ENCODE measurements at regions not wholly inside any gene's neighbourhood (a gene's known extent, or its start where the extent isn't known, plus 50 kb on each side); places are given as distances from the start of the nearest gene placed in this dataset.

- H3K4me3 Mint-ChIP-seq: no peak overlapping the region
- no peak overlapping the region for H3K27ac Mint-ChIP-seq
- H3K27me3 Mint-ChIP-seq: no peaks in the 10 kb centered on the region
- H3K9me3 Mint-ChIP-seq: no peaks in the 10 kb centered on the region
- no peaks in the 10 kb centered on the region for H3K36me3 Mint-ChIP-seq (ENCODE audit: low read depth)
- no peaks in the 10 kb centered on the region for H3K4me1 Mint-ChIP-seq (ENCODE audit: low read depth)
Observed at GRCh38 chr3:5270666-5271371, 83.3 kb downstream of the EDEM1 start.

DNA sequence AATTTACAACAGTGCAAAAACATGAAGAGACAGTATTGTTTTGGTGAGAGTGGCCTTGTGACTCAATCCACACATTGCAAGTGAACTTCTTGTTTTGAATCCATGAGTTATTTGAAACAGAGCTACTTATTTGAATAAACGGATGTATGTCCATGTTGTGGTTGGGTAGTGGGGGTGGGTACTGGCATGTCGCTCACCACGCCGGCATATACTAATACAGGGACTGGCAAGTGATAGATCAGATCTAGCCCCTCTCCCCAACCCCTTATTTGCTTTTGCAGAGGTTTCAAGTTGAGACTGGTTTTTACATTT, 83.8 kb downstream of the EDEM1 start:
- Mint-ChIP-seq H3K4me1 (ENCODE audit: low read depth) (no peaks in the 10 kb centered on the region), H3K4me3 (no peak overlapping the region), H3K36me3 (ENCODE audit: low read depth) (no peaks in the 10 kb centered on the region), H3K27ac (no peak overlapping the region), H3K9me3 (no peaks in the 10 kb centered on the region), H3K27me3 (no peaks in the 10 kb centered on the region)

DNA sequence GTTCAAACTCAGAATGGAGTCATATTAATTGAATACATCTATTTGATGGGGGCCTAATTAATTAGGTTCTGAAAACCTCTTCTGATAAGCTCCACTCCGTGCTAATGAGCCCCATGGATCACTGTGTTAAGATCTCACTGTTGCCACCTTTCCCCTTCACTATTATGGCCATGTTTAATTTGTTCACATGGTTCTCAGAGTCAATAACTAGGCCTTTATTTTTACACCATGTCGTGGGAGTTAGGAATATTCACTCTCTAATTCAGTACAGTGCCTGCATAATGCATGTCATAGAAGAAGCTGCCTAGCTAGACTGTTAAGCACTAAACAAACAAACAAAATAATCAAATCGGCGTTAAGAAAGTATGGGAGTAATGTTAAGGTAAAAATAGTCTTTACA, 84.9 kb downstream of the EDEM1 start:
- Mint-ChIP-seq H3K4me1 (ENCODE audit: low read depth) (no peaks in the 10 kb centered on the region), H3K9me3 (no peaks in the 10 kb centered on the region), H3K27me3 (no peaks in the 10 kb centered on the region)

DNA sequence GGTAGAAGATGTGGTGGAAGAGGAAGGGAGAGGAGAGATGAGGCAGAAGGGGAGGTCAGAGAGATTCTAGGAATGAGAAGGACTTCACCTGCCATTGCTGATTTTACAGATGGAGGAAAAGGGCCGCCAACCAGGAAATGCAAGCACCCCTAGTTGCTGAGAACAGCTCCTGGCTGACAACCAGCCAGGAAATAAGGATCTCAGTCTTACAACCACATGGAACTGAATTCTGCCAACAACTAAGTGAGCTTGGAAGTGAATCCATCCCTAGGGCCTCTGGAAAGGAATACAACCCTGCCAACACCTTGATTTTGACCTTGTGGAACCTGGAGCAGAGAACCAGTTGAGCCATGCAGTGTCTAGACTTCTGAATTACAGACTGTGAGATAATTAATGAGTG, 86.6 kb downstream of the EDEM1 start:
- no peak overlapping the region for H3K27ac Mint-ChIP-seq
- H3K4me1 Mint-ChIP-seq (ENCODE audit: low read depth): no peaks in the 10 kb centered on the region
- no peak overlapping the region for H3K4me3 Mint-ChIP-seq
- H3K36me3 Mint-ChIP-seq (ENCODE audit: low read depth): no peaks in the 10 kb centered on the region
- no peaks in the 10 kb centered on the region for H3K9me3 Mint-ChIP-seq
- no peaks in the 10 kb centered on the region for H3K27me3 Mint-ChIP-seq

More for the DNA sequence above, 84.9 kb downstream of the EDEM1 start:
- H3K36me3 Mint-ChIP-seq (ENCODE audit: low read depth): no peaks in the 10 kb centered on the region
- no peak overlapping the region for H3K4me3 Mint-ChIP-seq
- H3K27ac Mint-ChIP-seq: no peak overlapping the region

DNA sequence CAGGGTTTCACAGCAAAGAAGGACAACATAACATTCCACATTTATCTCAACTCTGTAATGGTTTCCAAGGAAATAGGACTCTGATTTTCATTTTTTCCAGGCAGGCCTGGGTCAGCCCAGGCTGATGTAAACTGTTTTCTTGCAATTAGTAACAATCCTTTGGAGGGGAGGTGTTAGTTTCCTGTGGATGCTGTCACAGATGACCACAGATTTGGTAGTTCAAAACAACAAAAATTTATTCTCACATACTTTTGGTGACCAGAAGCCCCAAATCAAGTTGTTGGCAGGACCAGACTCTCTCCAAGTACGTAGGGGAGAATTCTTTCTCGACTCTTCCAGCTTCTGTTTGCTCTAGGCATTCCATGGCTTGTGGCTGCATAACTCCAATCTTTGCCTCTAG, 88.0 kb downstream of the EDEM1 start:
- Mint-ChIP-seq H3K27me3 (no peaks in the 10 kb centered on the region), H3K27ac (no peak overlapping the region), H3K4me3 (no peak overlapping the region), H3K4me1 (ENCODE audit: low read depth) (no peaks in the 10 kb centered on the region), H3K9me3 (no peaks in the 10 kb centered on the region), H3K36me3 (ENCODE audit: low read depth) (no peaks in the 10 kb centered on the region)

DNA sequence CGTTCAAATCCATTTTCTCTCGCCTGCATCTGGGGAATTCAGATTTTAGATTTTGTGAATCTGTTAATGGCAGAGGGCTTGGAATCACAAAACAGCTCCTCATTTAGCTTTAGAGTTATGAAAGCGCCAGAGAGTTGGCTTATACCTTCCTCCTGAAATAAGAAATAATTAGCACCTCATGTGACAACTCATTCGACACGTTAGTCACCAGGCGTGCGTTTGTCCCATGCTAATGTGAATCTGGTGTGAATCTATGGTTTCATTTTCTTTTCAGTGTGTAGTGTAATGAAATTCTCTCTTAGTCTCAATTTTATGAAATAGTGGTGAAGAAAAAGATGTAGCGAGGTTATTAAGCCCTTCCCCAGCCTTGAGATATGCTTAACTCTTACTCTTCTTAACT, 89.4 kb downstream of the EDEM1 start:
- no peak overlapping the region for H3K4me3 Mint-ChIP-seq
- no peaks in the 10 kb centered on the region for H3K27me3 Mint-ChIP-seq
- H3K36me3 Mint-ChIP-seq (ENCODE audit: low read depth): no peaks in the 10 kb centered on the region
- peaks cover 6% of the 10 kb centered on the region for H3K9me3 Mint-ChIP-seq
- no peaks in the 10 kb centered on the region for H3K4me1 Mint-ChIP-seq (ENCODE audit: low read depth)
- no peak overlapping the region for H3K27ac Mint-ChIP-seq

- Mint-ChIP-seq H3K4me1 (ENCODE audit: low read depth) (no peaks in the 10 kb centered on the region), H3K36me3 (ENCODE audit: low read depth) (no peaks in the 10 kb centered on the region), H3K27me3 (no peaks in the 10 kb centered on the region), H3K9me3 (peaks cover 10% of the 10 kb centered on the region), H3K4me3 (no peak overlapping the region), H3K27ac (no peak overlapping the region)
Observed at GRCh38 chr3:5277612-5278236, 90.2 kb downstream of the EDEM1 start.

GRCh38 chr3:5278666-5279065, 91.2 kb downstream of the EDEM1 start:
- no peak overlapping the region for H3K27ac Mint-ChIP-seq
- H3K9me3 Mint-ChIP-seq: peaks cover 10% of the 10 kb centered on the region
- H3K27me3 Mint-ChIP-seq: no peaks in the 10 kb centered on the region
- no peaks in the 10 kb centered on the region for H3K36me3 Mint-ChIP-seq (ENCODE audit: low read depth)
- H3K4me1 Mint-ChIP-seq (ENCODE audit: low read depth): no peaks in the 10 kb centered on the region
- no peak overlapping the region for H3K4me3 Mint-ChIP-seq

DNA sequence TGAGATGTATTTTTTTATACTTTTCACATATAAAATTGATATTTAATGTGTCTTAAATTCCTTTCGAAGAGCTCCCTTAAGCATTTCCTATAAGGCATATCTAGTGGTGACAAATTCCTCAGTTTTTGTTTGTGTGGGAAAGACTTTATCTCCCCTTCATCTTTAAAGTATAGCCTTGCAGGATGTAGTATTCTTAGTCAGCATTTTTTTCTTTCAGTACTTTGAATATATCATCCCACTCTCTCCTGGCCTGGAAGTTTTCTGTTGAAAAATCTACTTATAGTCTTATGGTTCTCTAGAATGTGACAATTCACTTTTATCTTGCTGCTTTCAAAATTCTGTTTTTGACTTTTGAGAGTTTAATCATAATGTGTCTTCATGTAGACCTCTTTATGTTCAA, 95.2 kb downstream of the EDEM1 start:
- no peak overlapping the region for H3K27ac Mint-ChIP-seq
- no peak overlapping the region for H3K4me3 Mint-ChIP-seq
- H3K4me1 Mint-ChIP-seq (ENCODE audit: low read depth): no peaks in the 10 kb centered on the region
- peaks cover 2% of the 10 kb centered on the region for H3K27me3 Mint-ChIP-seq
- H3K9me3 Mint-ChIP-seq: peaks cover 10% of the 10 kb centered on the region
- peaks cover 3% of the 10 kb centered on the region for H3K36me3 Mint-ChIP-seq (ENCODE audit: low read depth)

- no peaks in the 10 kb centered on the region for H3K4me1 Mint-ChIP-seq (ENCODE audit: low read depth)
- H3K9me3 Mint-ChIP-seq: peaks cover 10% of the 10 kb centered on the region
- peaks cover 5% of the 10 kb centered on the region for H3K27me3 Mint-ChIP-seq
Observed at GRCh38 chr3:5285439-5285838, 97.9 kb downstream of the EDEM1 start.

GRCh38 chr3:5290915-5291314, 103.4 kb downstream of the EDEM1 start:
- peaks cover 5% of the 10 kb centered on the region for H3K27me3 Mint-ChIP-seq
- H3K36me3 Mint-ChIP-seq (ENCODE audit: low read depth): no peaks in the 10 kb centered on the region
- no peaks in the 10 kb centered on the region for H3K4me1 Mint-ChIP-seq (ENCODE audit: low read depth)
- H3K9me3 Mint-ChIP-seq: no peaks in the 10 kb centered on the region
- H3K4me3 Mint-ChIP-seq: no peak overlapping the region
- H3K27ac Mint-ChIP-seq: no peak overlapping the region

More at GRCh38 chr3:5285439-5285838, 97.9 kb downstream of the EDEM1 start:
- H3K27ac Mint-ChIP-seq: no peak overlapping the region
- H3K36me3 Mint-ChIP-seq (ENCODE audit: low read depth): peaks cover 3% of the 10 kb centered on the region
- no peak overlapping the region for H3K4me3 Mint-ChIP-seq

DNA sequence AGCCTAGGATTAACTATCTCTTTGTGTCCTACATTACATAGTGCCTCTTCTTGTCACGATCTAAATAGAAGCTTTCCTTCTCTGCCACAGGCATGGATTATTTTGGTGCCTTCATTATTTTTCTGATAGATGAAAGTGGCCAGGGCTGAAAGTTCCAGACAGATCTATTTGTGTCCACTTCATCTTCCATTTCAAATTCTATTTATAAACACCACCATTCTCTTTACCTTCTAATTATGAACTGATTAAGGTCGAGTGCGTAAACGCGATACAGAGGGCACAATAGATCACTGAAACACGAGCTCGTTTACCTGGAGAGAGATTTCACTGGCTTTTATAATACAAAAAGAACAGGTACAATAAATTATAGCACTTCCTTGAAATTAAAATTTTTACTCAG, 105.0 kb downstream of the EDEM1 start:
- no peak overlapping the region for H3K4me3 Mint-ChIP-seq
- peaks cover 5% of the 10 kb centered on the region for H3K27me3 Mint-ChIP-seq
- no peaks in the 10 kb centered on the region for H3K9me3 Mint-ChIP-seq
- no peak overlapping the region for H3K27ac Mint-ChIP-seq
- no peaks in the 10 kb centered on the region for H3K36me3 Mint-ChIP-seq (ENCODE audit: low read depth)
- no peaks in the 10 kb centered on the region for H3K4me1 Mint-ChIP-seq (ENCODE audit: low read depth)

GRCh38 chr3:5293207-5293606, 105.7 kb downstream of the EDEM1 start:
- peaks cover 3% of the 10 kb centered on the region for H3K4me1 Mint-ChIP-seq (ENCODE audit: low read depth)
- no peak overlapping the region for H3K27ac Mint-ChIP-seq
- H3K36me3 Mint-ChIP-seq (ENCODE audit: low read depth): no peaks in the 10 kb centered on the region
- no peak overlapping the region for H3K4me3 Mint-ChIP-seq
- no peaks in the 10 kb centered on the region for H3K9me3 Mint-ChIP-seq
- no peaks in the 10 kb centered on the region for H3K27me3 Mint-ChIP-seq

DNA sequence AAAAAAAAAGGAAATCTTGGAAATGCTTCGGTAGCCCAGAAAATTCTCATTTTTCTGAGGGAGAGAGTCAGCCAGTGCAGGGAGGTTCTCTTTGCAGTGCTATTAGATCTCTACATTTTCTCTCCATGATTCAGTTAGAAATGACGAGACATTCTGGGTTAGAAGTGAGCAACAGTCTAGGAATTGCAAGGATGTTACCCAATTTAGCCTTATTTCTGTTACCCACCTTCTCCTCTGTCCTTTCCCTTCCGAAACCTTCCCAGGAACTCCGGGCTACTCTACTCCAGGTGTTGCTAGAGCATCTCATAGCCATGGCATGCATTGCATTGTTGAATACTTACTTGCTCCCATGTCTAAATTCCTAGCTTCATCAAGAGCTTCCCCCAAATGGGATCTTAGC, 106.8 kb downstream of the EDEM1 start:
- H3K4me3 Mint-ChIP-seq: no peak overlapping the region
- no peak overlapping the region for H3K27ac Mint-ChIP-seq
- H3K36me3 Mint-ChIP-seq (ENCODE audit: low read depth): no peaks in the 10 kb centered on the region
- H3K4me1 Mint-ChIP-seq (ENCODE audit: low read depth): peaks cover 3% of the 10 kb centered on the region
- H3K27me3 Mint-ChIP-seq: no peaks in the 10 kb centered on the region
- H3K9me3 Mint-ChIP-seq: no peaks in the 10 kb centered on the region

DNA sequence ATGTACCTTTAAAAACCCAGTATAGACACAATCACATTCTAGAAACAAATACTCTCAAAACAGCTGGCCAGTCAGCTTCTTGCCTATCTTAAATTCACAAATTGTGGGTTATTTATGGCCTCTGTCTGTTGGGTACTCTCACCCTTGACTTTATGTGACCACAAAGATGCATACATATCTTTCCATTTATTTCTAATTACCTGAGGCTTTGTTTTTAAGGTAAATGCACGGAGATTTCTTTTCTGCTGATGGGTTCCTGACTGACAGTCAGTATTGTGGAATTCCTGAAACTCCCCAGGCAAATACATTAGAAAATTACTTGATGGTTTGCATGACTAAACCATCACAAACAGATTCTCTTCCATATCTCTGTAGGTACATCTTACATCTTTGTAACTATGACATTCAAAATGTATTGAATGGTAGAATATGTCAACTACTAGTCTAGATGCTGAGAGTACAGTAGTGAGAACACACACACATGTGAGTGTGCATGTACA, 107.7 kb downstream of the EDEM1 start:
- Mint-ChIP-seq H3K27me3 (no peaks in the 10 kb centered on the region), H3K4me1 (ENCODE audit: low read depth) (peaks cover 3% of the 10 kb centered on the region), H3K36me3 (ENCODE audit: low read depth) (no peaks in the 10 kb centered on the region), H3K27ac (no peak overlapping the region), H3K9me3 (no peaks in the 10 kb centered on the region), H3K4me3 (no peak overlapping the region)

GRCh38 chr3:5296362-5296761, 108.9 kb downstream of the EDEM1 start:
- Mint-ChIP-seq H3K27me3 (no peaks in the 10 kb centered on the region), H3K27ac (no peak overlapping the region), H3K36me3 (ENCODE audit: low read depth) (no peaks in the 10 kb centered on the region), H3K9me3 (no peaks in the 10 kb centered on the region), H3K4me1 (ENCODE audit: low read depth) (peaks cover 3% of the 10 kb centered on the region), H3K4me3 (no peak overlapping the region)
